ENCODE measurements at regions not wholly inside any gene's neighbourhood (a gene's known extent, or its start where the extent isn't known, plus 50 kb on each side); places are given as distances from the start of the nearest gene placed in this dataset.
A peak's percentile ranks its signal among the peaks of the same experiment; 100 is the strongest.

GRCh38 chr11:115775846-115776245, 271.6 kb upstream of the CADM1 start:
- Histone ChIP-seq H3K4me2 (replicated peaks; ENCODE audit: extremely low read depth, low read length, poor library complexity, severe bottlenecking) (no peak overlapping the region), H3K27ac (ENCODE audit: low read depth in 1 of 2, low read length in 2 of 2) (no peak overlapping the region), H3K4me3 (replicated peaks in 1 of 3; ENCODE audit: low read depth in 2 of 3, low read length in 3 of 3) (no peak overlapping the region), H3K79me2 (ENCODE audit: insufficient read depth, low read length) (no peaks in the 10 kb centered on the region), H3K9me3 (replicated peaks in 1 of 2; ENCODE audit: control insufficient read depth in 1 of 2, insufficient read depth in 1 of 2, low read length in 2 of 2) (no peaks in the 10 kb centered on the region), H3K27me3 (ENCODE audit: control insufficient read depth in 2 of 2, insufficient read depth in 2 of 2, low read length in 2 of 2) (peaks cover 0 to 2% of the 10 kb centered on the region in 2 donors), H3K36me3 (replicated peaks in 1 of 2; ENCODE audit: control insufficient read depth in 1 of 2, insufficient read depth in 2 of 2, low read length in 2 of 2) (no peaks in the 10 kb centered on the region), H2AFZ (ENCODE audit: insufficient read depth, low read depth, low read length, poor library complexity, severe bottlenecking) (no peak overlapping the region), H4K20me1 (ENCODE audit: insufficient read depth, low read length) (no peaks in the 10 kb centered on the region), H3K9ac (ENCODE audit: insufficient read depth, low read length, poor library complexity, severe bottlenecking) (no peak overlapping the region), H3K4me1 (ENCODE audit: control insufficient read depth in 1 of 2, insufficient read depth in 2 of 2, low read length in 2 of 2) (no peaks in the 10 kb centered on the region)
- intact Hi-C loops (cut with micrococcal nuclease) = no loop called here
- Mint-ChIP-seq H3K27me3 (ENCODE audit: low read depth in 3 of 3) (peaks cover 6 to 11% (median 8%) of the 10 kb centered on the region in 3 donors), H3K9me3 (peaks cover 0 to 3% (median 0%) of the 10 kb centered on the region in 7 donors), H3K4me1 (no peaks in the 10 kb centered on the region), H3K36me3 (no peaks in the 10 kb centered on the region), H3K27ac (peak overlapping the region in 1 of 7 donors; percentile 16), H3K4me3 (no peak overlapping the region)
- DNase-seq = no peak
- WGBS (ENCODE audit: insufficient coverage) = no CpG with 5 or more reads among the region's 4 CpGs
- TF ChIP-seq CTCF (IDR thresholded peaks at IDR 0.05) = no peak

DNA sequence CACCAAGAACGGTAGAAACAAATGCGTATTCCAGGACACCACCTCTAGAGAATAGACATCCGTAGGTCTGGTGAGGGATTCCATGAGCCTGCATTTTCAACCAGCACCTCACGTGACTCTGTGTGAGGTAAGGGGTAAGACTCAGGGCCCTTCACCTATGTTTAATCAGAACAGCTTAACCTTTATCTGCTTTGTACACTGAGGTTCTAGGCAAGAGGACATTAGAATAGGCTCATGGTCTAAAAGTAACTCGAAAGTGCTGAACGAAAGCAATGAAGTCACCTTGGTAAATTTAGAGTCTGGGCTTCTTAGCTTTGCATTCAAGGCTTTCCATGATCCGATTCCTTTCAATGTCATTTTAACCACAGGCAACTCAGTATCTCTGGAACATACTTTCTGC, 270.5 kb upstream of the CADM1 start:
- Mint-ChIP-seq H3K4me1 (no peaks in the 10 kb centered on the region), H3K9me3 (peaks cover 0 to 3% (median 0%) of the 10 kb centered on the region in 7 donors), H3K27me3 (ENCODE audit: low read depth in 3 of 3) (peaks cover 8 to 11% (median 9%) of the 10 kb centered on the region in 3 donors), H3K36me3 (no peaks in the 10 kb centered on the region), H3K27ac (no peak overlapping the region), H3K4me3 (no peak overlapping the region)
- H3K4me1 ChIP-seq (ENCODE audit: control insufficient read depth in 1 of 2, insufficient read depth in 2 of 2, low read length in 2 of 2) = no peaks in the 10 kb centered on the region
- TF ChIP-seq CTCF (IDR thresholded peaks at IDR 0.05) = no peak
- H3K9me3 ChIP-seq (replicated peaks in 1 of 2; ENCODE audit: control insufficient read depth in 1 of 2, insufficient read depth in 1 of 2, low read length in 2 of 2) = no peaks in the 10 kb centered on the region
- no peak overlapping the region for H2AFZ ChIP-seq (ENCODE audit: insufficient read depth, low read depth, low read length, poor library complexity, severe bottlenecking)
- H3K79me2 ChIP-seq (ENCODE audit: insufficient read depth, low read length) = no peaks in the 10 kb centered on the region
- DNase-seq = no peak
- no peak overlapping the region for H3K4me3 ChIP-seq (replicated peaks in 1 of 3; ENCODE audit: low read depth in 2 of 3, low read length in 3 of 3)
- H3K4me2 ChIP-seq (replicated peaks; ENCODE audit: extremely low read depth, low read length, poor library complexity, severe bottlenecking) = no peak overlapping the region
- H3K36me3 ChIP-seq (replicated peaks in 1 of 2; ENCODE audit: control insufficient read depth in 1 of 2, insufficient read depth in 2 of 2, low read length in 2 of 2) = no peaks in the 10 kb centered on the region
- H3K27ac ChIP-seq (ENCODE audit: low read depth in 1 of 2, low read length in 2 of 2) = no peak overlapping the region
- H3K9ac ChIP-seq (ENCODE audit: insufficient read depth, low read length, poor library complexity, severe bottlenecking) = no peak overlapping the region
- peaks cover 0 to 2% of the 10 kb centered on the region in 2 donors for H3K27me3 ChIP-seq (ENCODE audit: control insufficient read depth in 2 of 2, insufficient read depth in 2 of 2, low read length in 2 of 2)
- WGBS (ENCODE audit: insufficient coverage) = 97% methylated on average over 6 of the region's 7 CpGs
- H4K20me1 ChIP-seq (ENCODE audit: insufficient read depth, low read length) = no peaks in the 10 kb centered on the region
- intact Hi-C loops (cut with micrococcal nuclease) = no loop called here

All from CD14-positive monocyte (primary cell).